CD4-positive, alpha-beta T cell treated with Interferon gamma for 1 hour (primary cell): ENCODE measurements at regions not wholly inside any gene's neighbourhood (a gene's known extent, or its start where the extent isn't known, plus 50 kb on each side); places are given as distances from the start of the nearest gene placed in this dataset.

Source experiments
- DNase-seq: peaks from one replicate; pipeline ENCODE4 v3.0.0-alpha.2; 2020

DNA sequence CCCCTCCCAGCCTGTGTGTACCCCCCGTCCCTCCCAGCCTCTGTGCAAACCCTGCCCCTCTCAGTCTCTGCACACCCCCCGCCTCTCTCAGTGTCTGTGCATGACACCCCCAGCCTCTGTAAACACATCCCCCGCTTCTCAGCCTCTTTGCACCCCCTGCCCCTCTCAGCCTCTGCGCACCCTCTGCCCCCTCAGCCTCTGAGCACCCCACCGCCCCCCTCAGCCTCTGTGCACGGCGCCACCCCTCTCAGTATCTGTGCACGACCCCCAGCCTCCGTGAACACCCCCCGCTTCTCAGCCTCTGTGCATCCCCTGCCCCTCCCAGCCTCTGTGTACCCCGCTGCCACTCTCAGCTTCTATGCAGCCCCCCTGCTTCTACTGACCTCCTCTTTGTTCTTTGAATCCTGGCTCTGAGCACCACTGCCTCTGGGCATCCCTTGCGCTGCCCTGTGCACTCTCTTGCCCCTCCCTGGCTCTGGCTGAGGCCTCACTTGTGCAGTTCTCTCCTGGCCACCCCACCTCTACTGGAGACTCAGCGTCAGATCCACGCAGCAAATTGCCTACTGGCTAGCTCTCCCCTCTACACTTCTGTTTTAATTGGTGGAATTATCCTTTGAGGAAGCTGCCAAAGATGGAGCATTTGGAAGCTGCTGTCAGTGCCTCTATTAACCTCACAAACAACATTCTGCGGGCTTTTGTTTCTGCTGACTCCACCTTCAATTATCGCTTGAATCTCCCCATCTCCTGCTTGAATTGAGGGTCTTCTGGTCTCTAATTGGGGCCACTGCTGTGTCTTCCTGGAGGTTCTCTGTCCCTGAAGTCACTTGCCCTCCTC lies 838.6 kb downstream of the TBC1D22A start:
- DNase-seq, result no peak

DNA sequence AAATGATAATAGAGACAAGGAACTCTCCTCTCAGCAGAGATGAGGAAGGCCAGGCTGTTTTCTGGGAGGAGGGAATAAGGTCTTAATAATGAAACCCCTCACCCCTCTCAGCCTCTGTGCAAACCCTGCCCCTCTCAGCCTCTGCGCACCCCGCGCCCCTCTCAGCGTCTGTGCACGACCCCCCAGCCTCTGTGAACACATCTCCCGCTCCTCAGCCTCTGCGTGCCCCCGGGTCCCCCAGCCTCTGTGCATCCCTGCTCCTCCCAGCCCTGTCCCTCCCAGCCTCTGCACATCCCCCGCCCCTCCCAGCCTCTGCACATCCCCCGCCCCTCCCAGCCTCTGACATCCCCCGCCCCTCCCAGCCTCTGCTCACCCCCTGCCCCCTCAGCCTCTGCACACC lies 837.8 kb downstream of the TBC1D22A start:
- DNase-seq, result no peak

DNA sequence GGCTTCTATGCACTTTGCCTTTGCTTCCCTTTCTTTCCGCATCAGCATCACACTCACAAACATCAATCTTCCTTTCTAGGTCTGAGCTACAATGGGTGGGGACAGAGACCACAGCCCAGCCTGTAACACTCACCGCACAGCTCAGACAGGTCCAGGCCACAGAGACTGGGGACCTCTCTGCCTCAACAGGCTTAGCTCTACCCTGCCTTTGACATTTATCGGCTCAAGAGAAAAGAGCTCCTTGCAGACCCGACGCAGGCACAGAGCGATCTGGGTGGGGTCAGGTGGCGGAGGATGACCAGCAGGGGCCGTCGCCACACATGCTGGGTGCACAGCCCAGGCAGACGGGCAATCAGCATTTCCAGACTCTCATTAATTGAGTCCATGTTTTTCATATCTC lies 837.3 kb downstream of the TBC1D22A start:
- no peak for DNase-seq

DNA sequence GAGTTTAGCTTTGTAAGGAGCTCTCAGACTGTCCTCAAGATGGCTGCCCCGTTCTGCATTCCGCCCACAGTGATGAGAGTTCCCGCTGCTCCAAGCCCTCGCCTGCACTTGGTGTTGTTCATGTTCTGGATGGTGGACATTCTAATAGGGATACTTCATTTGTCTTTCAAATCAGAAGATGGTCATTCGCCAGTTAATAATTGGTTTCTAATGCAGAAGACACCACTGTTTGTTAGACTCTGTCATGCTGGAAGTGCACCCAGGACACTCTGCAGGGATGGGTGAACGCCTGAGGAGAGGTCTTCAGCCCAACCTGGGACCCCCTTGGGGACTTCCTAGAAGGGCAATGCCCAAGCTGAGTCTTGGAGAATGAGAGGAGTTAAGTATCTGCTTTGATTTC lies 836.4 kb downstream of the TBC1D22A start:
- no peak for DNase-seq

DNA sequence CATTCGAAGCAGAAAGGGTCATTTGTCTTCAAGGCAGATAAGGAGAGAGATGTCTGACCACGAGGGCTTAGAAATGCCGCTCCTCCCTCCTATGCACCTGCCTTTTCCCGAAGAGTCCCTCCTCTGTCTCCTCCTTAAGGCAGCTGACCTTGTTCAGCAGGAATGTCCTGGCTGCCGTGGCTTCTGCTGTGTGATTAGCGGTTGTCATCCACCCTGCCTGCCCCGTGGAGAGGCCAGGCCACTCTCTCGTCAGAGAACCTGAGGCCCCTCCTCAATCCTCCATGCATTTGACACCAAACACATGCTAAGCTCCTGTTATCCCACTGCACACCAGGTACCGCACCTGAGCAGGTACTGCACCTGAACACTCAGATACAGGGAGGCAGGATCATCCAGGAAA lies 834.6 kb downstream of the TBC1D22A start:
- DNase-seq, result no peak

DNA sequence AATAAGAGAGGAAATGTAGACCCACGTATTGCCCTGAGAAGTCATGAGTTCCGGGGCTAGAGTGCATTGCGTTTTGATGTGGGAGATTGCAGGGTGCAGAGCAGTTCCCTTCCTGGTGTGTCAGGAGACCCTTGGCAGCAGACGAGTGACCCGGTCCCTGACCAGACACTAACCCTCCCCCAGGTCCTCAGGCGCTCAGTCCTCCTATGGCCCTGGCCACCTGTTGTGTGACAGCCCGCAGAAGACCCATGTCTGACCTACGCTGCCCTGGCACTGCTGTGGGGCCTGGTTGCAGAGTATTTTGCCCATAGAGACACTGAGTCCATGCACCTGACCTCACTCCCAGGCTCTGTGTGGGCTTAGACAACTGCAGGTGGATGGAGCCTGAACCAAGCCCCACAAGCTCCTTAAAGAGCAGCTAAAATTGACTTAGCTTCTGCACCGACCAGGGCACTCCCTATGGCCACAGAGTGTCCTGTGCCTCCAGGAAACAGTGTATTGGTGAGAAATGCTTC lies 833.8 kb downstream of the TBC1D22A start:
- no peak for DNase-seq

DNA sequence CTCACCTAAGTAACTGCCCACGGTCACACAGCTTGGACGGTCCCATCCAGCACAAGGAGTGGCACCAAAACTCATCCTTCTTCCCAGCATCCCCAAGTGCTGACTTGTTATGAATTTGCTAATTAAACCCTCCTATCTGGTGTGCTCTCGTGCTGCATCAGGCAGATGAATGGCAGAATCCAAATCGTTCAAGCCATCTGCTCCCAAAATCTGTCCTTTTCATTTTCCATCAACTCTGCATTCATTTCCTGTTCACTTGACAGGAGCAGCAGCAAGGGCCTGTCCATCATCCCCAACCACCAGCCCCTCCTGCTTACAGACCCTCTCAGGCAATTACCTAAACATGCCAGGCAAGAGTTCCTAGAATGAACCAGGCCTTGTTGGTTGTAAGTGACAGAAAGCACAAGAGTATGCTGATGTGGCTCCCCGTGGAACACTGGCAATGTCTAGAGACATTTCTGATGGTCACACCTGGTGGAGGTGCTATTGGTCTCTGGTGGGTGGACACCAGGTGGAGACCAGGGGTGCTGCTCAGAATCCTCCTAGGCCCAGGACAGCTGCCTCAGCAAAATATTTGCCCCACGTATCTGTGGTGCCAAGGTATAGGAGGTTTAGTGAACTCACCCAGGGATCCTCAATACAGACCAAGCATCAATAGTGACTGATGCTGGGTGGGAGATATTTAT lies 832.5 kb downstream of the TBC1D22A start:
- DNase-seq, result no peak

DNA sequence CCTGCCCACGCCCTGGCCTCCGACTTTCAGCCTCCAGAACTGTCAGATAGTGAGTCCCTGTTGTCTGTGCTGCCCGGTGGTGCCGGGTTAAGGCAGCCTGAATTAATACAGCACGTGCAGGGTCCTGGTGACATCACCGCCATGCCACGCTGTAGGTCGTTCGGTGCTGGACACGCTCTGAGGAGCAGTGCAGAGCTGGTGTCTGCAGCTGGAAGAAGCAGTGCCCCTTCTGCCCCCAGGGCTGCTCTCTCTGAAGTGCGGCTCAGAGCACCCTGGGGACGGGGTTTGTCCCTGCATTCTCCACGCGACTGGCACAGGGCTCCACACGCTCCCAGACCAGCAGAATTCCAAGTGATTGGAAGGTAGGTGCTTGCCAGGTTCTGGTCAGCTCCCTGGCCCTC lies 831.5 kb downstream of the TBC1D22A start:
- no peak for DNase-seq

DNA sequence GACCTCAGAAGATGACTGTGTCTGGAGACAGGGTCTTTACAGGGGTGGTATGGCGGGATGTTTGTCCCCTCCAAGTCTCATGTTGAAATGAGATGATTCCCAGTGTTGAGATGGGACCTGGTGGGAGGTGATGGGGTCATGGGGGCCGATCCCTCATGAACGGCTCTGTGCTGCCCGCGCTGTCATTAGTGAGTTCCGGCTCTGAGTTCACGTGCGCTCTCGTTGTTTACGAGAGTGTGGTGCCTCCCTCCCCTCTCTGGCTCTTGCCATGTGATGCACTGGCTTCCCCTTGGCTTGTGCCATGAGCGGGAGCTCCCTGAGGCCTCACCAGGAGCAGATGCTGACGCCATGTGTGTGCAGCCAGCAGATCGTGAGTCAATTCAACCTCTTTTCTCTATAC lies 830.8 kb downstream of the TBC1D22A start:
- DNase-seq, result no peak

DNA sequence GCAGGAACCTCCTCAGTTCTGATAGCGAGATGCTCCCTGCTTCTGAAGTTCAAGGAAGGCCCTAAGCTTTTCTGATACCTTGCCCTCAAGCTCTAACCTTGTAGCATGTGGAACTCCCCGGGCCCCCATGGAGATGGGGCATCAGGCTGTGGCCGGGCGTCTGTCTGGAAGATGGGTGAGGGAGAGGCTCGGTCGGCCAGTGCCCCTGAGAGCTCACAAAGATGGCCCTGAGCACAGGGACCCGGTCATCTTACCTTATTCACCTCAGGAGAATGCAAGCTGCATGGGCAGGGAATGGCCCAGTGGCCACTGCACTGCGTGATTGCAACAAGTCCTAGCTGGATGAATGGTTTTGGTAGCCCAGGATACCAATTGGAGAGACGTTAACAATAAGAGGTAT lies 830.3 kb downstream of the TBC1D22A start:
- DNase-seq, result no peak

DNA sequence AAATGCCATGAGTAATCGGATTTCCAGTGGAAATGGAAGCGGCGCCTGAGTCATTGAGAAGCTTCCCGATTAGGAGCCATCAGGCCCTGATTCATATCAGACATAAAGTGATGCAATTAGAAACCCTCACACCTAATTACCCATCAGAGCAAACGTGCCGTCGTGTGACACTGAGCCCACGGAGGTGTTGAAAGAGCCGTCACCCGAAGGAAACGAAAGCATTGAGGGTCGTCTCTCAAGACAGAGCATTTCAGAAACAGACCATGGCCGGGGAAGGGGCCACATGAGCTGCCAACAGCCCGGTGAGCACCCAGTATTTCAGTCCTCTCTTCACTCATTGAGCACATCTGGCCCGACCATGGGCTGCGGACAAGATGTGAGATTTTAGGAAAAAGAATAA lies 829.3 kb downstream of the TBC1D22A start:
- no peak for DNase-seq

DNA sequence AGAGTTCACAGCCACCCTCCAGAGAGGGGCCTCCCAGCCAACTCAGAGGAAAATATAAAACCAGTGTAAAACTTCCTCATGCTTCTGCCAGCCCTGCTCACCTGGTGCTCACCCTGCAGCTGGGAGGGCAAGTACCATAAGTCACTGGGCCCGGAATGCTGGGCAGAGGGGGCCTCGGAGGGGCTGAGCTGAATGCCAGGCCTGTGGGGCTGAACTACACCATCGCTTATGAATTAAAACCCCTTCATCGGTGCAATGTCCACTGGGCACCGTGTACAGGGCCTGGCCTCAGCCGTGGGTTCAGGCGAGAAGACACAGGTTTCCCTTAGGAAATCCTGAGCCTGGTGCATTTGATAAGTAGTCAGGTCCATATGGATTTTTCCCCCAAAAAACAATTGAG lies 828.6 kb downstream of the TBC1D22A start:
- no peak for DNase-seq

DNA sequence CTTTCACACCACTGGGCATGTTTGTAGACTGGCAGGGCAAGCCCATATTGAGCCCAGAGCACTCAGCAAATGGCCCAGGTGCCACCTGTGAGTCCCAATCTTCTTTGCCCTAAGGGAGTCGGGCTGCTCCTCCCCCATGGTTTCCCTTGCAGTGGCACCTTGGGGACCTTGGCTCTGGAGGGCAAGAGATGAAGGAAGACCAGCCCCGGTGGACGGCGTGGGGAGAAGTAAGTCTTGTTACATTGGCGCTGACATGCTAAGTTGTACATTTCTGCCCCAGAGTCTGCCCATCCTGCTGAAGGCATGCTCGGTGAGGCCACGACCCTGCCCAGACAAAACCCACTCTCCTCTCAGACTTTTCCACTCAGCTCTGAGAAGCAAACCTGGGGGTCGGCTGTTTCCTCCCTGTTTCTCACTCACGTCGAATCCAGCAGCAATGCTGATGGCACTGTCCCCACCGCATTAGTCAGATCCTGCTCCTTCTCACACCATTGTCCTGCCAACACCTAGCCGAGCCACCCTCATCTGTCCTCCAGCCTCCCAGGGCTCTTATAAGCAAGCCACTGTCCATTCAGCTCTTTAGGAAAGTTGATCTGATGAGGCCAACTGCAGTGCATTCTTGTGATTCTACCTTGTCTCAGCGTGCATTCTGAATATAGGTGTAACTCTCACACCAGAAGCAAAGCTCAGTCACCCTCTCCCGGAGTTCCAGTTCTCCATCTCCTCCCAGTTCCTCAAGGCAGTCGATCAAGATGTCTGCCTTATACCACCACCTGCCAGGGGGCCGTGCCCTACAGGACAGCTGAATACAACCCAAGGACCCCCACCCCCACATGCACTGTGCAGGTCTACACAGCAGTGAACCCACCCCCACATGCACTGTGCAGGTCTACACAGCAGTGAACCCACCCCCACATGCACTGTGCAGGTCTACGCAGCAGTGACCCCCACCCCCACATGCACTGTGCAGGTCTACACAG lies 827.1 kb downstream of the TBC1D22A start:
- no peak for DNase-seq

DNA sequence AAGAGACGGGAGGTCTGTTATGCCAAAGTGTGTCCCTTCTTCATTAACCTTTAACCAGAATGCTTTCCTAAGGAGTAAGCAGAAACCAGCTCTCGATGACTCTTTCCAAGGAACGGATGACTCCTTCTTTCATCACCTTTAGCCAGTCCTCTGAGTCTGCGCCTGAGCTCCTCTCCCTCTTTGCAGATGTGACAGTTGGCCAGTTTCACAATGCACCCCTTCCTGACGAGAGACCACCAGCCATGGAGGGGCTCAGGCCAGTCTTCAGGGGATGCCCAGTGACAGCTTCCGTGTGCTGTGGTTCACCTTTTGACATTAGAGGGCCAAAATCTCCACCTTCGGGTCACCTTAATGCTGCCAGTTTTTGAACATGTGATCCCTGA lies 826.1 kb downstream of the TBC1D22A start:
- DNase-seq, result no peak

DNA sequence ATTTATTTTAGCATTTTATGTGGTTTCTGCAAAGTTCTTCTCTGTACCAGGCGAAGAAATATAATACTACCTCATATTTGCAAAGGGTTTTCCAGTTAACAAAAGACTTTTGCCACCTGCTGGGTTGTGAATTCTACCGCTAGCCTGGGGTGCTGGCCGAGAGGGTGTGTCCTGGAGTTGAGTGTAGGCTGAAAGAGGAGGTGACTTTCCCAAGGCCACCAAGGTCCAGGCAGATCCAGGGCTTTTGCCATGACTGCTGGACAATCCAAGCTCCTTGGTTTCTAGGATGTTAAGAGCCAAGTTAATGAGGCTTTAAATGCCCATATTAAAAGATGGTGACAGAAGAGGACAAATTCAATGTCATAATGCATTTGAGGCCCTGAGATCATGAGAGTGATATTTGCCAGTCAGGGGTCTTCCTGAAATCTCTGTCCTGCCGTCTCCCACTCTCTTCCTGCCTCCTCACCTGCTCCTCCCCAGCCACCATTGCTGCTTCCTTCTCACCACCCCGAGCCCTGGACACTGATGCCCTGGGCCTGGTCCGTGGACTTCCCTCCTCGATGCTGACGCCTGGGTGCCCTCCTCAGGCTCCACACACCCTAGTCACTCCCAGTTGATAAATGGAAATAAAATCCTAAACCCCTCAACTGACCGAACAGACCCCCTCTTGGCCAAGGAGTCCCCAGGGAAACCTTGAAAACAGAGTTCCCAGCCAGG lies 825.6 kb downstream of the TBC1D22A start:
- DNase-seq, result no peak

DNA sequence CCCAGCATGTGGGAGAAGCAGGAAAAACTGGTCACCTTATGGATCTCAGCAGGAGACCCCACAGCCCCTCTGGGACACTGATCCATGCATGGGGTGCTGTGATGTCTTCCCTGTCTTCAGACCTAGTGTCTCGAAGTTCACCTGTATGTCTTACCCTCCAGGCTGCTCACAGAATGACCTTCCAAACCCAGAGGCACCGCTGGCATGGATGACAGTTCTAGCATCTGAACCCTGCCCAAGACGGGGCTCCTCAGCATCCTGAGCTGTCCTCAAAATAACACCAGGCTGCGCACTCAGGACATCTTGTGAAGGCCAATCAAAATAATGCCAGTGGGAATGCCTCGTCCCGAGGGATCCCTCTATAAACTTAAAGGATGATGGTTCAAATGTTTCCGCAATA lies 824.9 kb downstream of the TBC1D22A start:
- DNase-seq, result no peak

DNA sequence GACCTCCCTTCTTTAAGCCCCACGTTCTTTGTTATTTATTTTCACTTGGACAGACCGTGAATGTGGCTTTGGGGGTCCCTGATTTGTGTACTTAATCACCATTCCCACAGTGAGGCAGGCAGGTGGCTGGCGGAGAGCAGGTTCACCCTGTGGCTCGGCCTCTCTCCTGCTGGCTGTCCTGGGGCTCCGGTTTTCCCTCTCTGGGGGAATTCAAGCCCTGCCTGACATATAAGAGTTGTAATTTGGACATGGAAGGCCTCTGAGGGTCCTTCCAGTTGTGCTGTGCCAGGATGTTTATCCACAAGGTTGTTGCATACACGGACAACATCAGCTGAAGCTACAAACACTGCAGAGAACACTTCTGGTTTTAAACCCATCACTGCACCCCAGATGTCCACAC lies 824.5 kb downstream of the TBC1D22A start:
- DNase-seq, result no peak

DNA sequence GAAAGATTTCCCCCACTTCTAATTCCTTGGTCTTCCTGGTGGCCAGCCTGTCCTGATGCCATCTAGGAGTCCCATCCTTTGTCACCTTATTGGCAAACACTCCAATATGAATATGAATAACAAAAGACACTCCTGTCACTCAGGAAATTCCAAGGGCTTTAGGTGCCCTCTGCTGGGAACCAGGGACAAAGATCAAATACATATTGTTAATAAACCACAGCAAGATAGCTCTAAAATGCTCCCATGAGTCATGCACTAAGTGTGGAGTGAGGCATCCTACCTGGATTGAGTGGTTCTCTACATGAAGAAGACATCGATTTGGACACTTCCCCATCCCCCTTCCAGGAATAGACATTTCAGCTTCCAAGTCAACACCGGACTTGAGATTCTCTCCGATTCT lies 823.6 kb downstream of the TBC1D22A start:
- no peak for DNase-seq

DNA sequence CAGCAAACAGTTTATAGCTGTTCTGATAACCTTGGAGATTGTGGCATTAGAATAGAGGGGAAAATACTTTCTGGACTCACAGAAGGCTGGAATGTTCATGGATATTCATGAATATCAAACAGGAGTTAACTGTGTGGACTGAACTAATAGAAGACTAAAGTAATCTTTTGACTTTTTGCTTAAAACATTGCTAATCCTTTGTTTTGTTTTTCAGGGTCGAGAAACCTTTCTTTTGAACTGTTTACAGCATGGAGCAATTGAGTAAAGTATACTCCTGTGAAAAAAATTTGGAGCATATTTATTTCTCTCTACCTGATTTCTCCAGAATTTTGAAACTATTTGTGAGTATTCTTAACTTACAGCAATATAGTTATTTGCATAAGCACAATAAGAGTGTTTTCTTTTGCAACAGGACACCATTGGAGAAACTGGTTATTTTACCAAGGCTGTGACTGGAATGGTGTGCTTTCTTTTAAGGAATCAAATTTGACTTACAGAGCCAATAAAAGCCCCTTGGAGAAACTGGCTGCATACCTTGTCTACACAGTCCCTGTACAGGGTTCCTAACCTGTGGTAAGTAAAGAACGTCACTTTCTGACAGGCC lies 821.6 kb downstream of the TBC1D22A start:
- no peak for DNase-seq

DNA sequence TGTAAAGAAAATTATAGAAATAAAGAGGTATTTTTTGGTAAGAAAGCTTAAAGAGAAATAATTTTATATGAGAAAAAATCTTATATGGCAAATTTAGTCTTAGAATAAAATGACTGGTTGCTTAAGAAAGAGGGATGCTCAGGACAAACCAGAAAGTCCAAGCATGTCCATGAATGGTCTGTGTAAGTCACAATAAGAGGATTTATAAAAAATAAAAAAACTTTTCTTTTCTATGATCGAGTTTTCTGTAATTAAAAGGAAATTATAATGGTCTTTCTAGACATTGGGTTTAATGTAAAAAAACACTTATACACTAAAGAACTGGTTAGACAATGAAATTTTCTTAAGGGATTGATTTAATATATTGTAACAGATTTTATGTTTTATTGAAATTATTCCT lies 819.6 kb downstream of the TBC1D22A start:
- DNase-seq, result no peak

DNA sequence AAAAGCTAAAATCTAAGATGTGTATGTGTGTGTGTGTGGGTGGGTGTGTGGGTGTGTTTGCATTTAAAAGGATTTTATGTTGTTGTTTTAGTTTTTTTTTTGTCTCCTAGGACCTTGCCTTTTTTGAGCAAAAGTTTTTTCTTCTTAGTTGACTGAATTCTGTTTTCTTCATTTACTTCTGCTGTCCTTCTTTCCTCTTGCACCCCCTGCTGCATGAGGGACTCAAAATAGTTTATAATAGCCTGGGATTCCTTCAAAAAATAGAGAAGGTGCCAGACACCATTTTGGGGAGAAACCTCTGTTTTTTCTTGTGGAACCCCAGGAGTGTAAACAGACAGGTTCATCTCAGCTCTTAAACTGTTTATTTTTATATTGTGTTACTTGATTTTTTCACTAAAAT lies 817.7 kb downstream of the TBC1D22A start:
- DNase-seq, result no peak

DNA sequence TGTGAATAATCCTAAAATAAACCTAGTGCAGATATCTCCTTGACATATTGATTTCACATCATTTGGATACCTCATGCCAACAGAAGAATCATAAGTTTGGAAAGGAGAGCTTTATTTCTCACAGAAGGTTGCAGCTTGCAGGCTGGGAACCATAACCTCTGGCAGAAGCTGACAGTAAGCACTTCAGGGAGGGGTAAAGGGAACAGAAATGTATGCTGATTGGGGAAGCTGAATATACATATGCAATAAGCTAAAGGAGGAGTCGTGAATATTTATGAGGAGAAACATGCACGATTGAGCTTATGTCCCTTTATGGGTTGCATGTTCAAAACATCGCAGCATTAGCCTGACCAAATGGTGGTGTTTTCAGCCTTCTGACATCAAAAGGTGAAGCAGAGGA lies 814.5 kb downstream of the TBC1D22A start:
- no peak for DNase-seq
